Liver (tissue), 2 donors: ENCODE measurements at regions not wholly inside any gene's neighbourhood (a gene's known extent, or its start where the extent isn't known, plus 50 kb on each side); places are given as distances from the start of the nearest gene placed in this dataset.

Experiments used
- YY1 ChIP-seq: IDR thresholded peaks from 2 replicates; pipeline ENCODE4 v1.6.1; 2016; ENCODE audit warnings: antibody characterized with exemption, mild to moderate bottlenecking
- TF ChIP-seq, protein P1 (sequence below): fragments of 150-350 bp; IDR thresholded peaks from 2 replicates; pipeline ENCODE4 v1.5.1; 2017; ENCODE audit warnings: improper control_type of control experiment, low read depth, low read length; ENCODE audit not compliant: missing input control
- TF ChIP-seq, protein P2 (sequence below): IDR thresholded peaks from 2 replicates; pipeline ENCODE4 v1.6.1; 2016; ENCODE audit warnings: antibody characterized with exemption
- donor health status: healthy.

DNA sequence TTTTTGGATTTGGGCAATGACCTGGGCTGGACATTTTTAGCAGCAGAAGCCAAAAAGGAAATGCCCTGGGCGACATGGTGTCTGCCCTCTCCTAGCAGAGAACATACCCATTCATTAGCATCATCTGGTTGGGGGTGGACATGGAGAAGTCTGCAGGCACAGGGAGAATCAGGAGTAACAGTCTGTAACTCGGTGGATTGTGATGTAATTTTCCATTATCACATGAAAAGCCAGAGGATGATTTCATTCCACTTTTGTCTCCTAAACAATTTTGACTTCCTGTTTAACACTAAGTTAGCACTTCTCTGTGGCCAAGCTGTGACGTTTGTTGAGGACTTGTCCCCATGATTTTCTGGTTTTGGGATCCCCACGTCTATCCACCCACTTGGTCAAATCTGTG, 153.8 kb upstream of the HABP2 start:
- TF ChIP-seq, protein P1, sequence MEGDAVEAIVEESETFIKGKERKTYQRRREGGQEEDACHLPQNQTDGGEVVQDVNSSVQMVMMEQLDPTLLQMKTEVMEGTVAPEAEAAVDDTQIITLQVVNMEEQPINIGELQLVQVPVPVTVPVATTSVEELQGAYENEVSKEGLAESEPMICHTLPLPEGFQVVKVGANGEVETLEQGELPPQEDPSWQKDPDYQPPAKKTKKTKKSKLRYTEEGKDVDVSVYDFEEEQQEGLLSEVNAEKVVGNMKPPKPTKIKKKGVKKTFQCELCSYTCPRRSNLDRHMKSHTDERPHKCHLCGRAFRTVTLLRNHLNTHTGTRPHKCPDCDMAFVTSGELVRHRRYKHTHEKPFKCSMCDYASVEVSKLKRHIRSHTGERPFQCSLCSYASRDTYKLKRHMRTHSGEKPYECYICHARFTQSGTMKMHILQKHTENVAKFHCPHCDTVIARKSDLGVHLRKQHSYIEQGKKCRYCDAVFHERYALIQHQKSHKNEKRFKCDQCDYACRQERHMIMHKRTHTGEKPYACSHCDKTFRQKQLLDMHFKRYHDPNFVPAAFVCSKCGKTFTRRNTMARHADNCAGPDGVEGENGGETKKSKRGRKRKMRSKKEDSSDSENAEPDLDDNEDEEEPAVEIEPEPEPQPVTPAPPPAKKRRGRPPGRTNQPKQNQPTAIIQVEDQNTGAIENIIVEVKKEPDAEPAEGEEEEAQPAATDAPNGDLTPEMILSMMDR: no peak
- no peak for TF ChIP-seq YY1
- TF ChIP-seq, protein P2, sequence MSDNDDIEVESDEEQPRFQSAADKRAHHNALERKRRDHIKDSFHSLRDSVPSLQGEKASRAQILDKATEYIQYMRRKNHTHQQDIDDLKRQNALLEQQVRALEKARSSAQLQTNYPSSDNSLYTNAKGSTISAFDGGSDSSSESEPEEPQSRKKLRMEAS: no peak
